COLO829 (cell line): ENCODE measurements at regions not wholly inside any gene's neighbourhood (a gene's known extent, or its start where the extent isn't known, plus 50 kb on each side); places are given as distances from the start of the nearest gene placed in this dataset.

ENCODE experiments used
- DNase-seq: peaks from one replicate; pipeline ENCODE4 v3.0.0; 2012; ENCODE audit warnings: low spot score

GRCh38 chr4:130486841-130487240, 1390.9 kb downstream of the C4orf33 start:
- DNase-seq = no peak

DNA sequence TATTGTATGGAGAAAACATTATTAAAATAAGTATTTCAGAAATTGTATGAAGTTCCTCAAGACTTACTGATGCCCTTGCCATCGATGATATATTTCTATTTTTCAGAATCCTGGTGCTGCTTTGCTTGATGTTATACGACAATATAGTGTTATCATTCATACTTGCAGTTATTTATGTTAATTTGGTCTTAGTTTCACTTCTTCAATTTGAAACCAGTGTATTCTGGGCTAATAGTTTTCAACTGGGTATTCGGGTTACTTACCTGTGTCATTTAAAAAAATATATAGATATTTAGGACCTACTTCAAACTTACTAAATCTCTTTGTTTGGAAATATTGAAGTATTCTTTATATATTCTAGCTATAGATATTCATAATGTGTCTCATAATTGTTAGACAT, 1414.7 kb downstream of the C4orf33 start:
- DNase-seq = no peak

- DNase-seq = no peak
Observed at GRCh38 chr4:130511776-130512175, 1415.8 kb downstream of the C4orf33 start.

DNA sequence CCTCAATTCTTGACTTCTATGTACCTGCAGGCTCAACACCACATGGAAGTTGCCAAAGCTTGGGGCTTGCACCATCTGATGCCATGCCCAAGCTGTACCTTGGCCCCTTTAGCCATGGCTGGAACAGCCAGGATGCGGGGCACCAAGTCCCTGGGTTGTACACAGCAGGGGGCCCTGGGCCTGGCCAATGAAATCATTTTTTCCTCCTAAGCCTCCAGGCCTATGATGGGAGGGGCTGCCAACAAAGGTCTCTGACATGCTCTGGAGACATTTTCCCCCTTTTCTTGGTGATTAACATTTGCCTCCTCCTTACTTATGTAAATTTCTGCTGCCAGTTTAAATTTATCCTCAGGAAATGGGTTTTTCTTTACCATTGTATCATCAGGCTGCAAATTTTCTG, 1428.1 kb downstream of the C4orf33 start:
- no peak for DNase-seq

DNA sequence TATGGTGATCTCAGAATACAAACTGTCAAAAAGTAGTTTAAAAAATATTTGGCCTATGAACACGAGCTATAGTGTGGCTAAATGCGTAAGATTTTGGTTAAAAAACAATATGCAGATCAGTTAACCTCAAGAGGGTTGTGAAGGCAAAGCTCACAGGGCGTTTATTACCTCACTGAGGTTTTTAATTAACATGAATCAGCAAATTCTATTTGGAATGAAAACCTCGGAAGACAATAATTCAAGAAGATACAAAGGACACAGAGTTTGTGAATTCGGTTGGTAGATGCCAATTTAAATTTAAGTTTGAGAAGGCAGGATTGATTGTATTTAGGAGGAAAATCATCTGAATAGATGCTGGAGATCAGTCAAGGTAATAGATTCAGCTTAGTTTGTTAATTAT, 1434.6 kb downstream of the C4orf33 start:
- no peak for DNase-seq

DNA sequence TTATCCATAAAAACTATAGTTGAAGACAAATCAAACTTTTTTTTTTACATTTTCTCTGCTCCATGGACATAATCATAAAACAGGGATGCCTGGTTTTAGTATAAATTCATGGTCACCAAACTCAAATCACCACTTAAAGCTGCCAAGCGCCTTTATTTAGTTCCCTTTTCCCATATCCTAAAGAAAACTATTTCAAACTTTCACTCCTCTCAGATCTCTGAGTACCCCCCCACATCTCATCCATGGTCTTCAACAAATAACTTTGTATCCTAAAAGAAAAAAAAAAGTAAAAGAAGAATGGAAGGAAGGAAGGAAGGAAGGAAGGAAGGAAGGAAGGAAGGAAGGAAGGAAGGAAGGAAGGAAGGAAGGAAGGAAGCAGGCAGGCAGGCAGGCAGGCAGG, 1438.7 kb downstream of the C4orf33 start:
- no peak for DNase-seq

- DNase-seq = no peak
Observed at GRCh38 chr4:130542953-130543352, 1447.0 kb downstream of the C4orf33 start.

DNA sequence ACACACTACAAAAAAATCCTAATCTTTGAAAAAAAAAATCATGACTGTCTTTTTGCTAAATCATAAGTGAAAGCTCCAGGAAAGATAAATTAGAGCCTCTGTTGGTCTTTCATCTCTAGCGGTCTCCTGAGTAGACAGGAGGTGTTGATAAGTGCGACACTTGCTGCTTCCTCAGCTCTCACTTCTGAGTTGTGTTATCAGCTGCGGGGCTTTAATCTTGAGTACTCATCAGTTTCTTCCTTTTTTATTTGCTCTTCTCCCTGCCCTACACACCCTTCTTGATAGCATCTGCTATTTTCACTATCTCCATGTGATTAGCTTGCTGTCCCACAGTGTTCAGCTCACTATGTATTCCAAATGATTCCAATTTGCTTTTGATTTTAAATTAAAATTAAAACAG, 1449.2 kb downstream of the C4orf33 start:
- no peak for DNase-seq

GRCh38 chr4:130545596-130545995, 1449.6 kb downstream of the C4orf33 start:
- DNase-seq = no peak

DNA sequence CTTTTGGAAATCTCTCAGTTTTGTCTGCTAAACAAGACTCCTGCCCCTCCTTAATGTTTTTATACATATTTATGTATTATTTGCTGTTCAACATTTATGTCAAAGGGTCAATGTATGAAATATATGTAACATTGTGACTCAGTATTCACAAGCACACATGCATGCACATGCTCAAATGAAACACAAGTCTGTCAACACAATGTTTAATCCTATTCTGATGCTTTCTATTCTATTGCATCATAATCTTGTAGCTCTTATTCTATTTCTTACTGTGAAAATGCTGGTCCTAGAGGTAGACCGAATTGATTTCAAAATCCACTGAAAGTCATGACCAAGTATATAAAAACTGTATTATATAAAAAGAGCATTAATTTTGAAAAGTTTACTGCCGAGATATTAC, 1463.3 kb downstream of the C4orf33 start:
- DNase-seq = no peak

GRCh38 chr4:130563185-130563888, 1467.4 kb downstream of the C4orf33 start:
- DNase-seq = peak; percentile 45

GRCh38 chr4:130563889-130564418, 1468.0 kb downstream of the C4orf33 start:
- no peak for DNase-seq

DNA sequence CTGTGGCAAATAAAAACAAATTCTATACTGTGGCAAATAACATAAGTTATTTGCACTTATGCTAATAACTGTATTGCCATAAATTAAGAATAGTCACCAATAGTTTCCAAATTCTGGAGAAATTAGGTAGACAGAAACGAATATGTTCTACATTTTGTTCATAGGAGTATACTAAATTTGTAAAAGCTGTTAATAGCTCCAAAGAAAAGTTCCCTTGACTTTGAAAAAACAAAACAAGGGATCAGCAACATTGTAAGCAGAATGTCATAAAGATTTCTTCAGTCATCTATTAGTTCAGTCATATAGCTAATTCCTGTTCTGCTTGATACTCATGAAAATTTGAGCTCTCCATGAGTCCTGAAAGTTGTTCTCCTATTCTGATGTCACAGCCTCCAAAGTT, 1472.8 kb downstream of the C4orf33 start:
- no peak for DNase-seq

DNA sequence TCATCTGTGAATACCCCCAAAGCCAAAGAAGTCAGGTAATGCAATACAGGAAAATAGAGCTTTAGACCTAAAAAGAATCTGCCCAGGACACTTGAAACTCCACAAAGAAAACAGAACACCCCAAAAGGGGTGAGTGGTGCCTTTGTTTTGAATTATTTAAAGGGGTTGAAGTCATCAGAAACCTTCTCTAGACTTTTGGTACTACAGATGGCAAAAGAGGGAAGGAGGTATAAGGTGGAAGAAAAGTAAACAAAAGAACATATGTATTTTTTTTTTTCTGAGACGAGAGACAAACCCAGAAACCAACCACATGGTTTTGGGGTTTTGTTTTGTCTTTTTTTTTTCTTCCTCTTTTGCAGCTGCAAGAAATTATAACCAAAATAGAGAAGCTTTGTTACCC, 1477.8 kb downstream of the C4orf33 start:
- no peak for DNase-seq

GRCh38 chr4:130574215-130574614, 1478.3 kb downstream of the C4orf33 start:
- DNase-seq = no peak

DNA sequence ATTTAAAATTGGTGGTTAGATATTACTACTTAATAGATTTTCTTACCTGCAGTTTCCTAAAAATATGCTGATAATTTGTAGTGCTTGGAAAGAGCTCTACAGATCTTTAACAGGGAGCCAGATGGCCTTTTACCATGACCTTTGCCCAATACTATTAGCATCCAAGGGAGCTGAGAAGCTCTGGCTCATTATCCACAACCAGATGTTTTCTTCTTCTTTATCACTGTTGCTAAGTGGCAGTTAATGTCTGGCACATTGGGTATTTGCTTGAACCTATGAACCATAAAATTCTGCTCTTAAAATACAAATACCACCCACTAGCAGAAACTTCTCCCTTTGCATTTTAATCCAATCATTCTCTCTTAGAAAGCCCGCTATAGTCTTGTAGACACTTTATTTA, 1480.3 kb downstream of the C4orf33 start:
- no peak for DNase-seq

DNA sequence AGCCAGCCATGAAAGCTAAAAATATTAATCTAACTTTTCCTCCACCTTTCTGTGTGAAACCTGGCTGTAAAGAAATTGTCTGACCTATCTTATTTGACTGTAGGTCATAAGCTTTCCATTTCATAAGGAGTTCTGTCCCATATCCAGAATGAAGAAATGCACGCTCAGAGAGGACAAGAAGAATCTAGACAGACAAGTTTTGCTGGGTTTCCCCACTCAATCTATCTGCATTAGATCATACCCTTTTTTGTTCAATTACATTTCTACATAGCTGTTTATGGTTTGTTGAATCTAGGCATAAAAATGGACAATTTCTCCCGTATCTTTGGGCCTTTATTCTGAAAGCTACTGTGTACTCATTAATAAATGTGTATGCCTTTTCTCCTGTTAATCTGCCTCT, 1495.1 kb downstream of the C4orf33 start:
- DNase-seq = no peak

DNA sequence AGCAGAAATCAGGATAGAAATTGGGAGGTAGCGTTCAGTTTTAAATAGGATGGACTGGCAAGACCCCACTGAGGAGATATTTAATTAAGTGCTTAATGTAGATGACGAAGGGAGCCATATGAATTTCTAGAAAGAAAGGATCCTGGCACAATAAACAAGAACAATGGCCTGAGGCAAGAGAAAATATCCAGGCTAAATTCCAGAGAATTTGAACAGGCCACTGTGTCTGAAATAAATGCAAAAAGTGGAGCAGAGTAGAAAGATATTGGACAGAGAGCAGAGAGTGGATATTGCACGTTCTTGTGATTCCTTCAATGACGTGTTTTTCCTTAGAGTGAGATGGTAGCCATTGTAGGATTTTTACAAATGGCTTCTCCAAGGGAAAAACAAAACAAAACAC, 1504.8 kb downstream of the C4orf33 start:
- no peak for DNase-seq

DNA sequence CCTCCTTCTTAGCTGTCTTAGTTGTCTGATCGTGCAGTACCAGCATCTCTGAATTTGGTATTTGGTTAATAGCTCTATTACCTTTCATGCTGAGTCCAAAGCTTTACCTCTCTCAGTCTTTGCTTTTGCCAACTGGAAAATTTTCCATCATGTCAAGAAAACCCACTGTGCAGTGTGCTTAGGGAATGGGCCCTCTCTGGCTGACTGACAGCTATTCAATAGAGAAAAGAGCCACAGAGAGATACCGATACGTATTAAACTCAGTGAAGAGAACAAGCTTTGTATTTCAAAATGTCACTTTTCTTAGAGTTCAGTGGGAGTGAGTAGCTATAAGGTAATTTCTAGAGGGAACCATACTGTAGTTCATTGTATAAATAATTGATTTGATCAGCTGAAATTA, 1507.1 kb downstream of the C4orf33 start:
- no peak for DNase-seq

DNA sequence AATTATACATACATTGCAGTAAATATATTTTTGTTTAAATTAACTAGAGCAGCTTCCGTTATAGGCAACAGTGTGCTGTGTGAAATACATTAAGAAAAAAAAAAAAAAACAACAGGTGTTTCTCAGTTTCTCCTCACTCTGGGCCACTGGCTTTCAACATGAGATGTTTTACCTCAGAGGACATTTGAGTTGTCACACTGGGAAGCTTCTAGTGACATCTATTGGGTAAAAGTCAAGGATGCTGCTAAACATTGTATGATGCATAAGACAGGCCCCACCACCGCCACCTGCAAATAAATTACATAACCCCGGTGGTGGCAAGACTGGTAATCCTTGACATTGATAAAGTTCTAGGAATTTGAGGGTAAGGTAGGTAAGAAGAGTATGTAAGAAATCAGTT, 1512.2 kb downstream of the C4orf33 start:
- no peak for DNase-seq

- DNase-seq = no peak
Observed at GRCh38 chr4:130628531-130628930, 1532.6 kb downstream of the C4orf33 start.

DNA sequence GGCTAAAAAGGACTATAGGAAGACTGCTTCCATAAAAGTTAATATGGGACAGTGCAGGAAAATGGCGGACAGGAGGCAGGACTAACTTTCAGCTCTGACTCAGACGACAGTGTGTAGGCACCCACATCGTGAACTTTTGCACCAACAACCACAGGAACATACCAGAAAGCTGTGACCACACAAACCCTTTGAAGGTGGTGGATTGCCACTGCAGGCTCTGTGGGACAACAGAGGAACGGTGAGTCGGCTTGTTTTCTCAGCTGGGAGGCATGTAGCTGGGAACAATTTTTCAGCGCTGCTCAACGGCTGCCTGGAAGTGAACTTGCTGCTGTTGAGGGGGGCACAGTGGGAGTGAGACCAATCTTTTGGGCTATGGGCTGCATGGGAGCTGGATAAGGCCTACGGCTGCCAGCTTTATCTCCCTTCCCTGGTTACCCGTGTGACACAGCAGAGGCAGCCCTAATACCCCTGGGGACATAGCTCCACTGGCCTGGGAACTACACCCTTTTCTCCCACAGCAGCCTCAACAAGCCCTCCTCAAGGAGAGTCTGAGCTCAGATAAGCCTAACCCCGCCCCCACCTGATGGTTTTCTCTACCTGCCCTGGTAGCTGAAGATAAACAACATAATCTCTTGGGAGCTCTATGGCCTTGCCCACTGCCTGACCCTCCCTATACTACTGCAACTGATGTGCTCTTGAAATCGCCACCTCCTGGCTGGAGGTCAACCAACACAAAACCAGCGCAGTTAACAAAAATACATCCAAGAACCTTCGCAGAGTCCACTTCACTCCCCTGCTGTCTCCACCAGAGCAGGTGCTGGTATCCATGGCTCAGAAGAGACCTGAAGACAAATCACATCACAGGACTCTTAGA, 1537.0 kb downstream of the C4orf33 start:
- DNase-seq = no peak

GRCh38 chr4:130636486-130636885, 1540.5 kb downstream of the C4orf33 start:
- DNase-seq = no peak
